GM21619 (cell line): ENCODE measurements at regions not wholly inside any gene's neighbourhood (a gene's known extent, or its start where the extent isn't known, plus 50 kb on each side); places are given as distances from the start of the nearest gene placed in this dataset.

Source experiments
- ATAC-seq: cut with Tn5 transposase; IDR thresholded peaks from one replicate; pipeline ENCODE4 v1.9.1; 2021; ENCODE audit not compliant: unreplicated experiment

DNA sequence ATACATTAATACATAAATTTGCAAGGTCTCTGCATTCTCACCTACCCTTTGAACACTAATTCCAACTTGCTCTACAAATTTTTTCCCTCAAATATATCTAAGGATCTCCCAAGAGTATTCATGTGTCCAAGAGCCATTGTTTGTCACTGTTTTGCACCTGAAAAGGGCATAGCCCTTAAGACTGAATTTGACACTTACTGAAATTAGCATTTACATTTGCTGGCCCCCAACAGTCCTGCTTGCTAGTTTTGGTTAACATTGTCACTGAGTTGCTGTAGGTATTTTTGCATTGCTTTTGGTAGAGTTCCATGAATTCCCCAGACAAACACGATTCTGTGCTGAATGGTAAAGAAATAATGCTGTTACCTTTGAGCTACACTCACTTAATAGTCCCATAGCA is 57.3 kb downstream of the KCNA4 start:
- no peak for ATAC-seq

DNA sequence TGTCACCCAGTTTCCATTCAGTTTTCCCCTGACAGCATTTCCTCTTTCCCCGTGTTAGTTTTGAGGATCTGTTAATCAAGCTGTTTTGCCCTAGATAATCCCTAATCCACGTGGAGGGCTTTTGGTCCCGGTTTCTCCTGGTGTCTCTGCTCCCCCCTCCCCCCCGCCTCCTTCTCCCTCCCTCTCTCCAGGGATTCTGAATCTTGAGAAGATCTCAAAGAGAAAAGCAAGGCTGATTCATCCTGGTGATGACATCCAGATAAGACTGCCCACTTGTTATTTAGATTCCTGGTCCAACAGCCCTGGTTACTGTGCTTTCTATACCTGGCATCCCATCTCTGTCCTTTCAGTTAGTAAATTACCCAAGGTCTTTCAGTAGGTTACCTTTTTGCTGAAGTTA is 59.4 kb downstream of the KCNA4 start:
- ATAC-seq = no peak

DNA sequence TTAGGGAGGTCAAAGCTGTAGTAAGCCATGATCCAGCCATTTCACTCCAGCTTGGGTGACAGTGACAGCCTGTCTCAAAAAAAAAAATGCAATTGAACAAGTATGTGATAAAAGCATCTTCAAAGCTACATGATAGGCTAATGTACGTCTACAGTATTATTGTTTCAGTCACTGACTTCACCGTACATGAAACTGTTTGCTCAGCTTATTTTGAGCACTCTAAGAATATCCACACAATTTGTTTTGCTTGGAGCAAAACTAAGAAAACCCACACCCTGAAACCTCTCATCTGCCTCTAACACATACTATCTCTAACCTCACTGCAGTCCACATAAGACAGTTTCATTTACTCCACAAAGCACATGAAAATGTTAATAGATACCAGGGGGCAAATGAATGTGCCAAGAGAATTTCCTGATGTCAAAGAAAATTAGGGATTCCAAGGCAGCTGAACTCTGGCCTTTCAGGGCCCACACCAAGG is 60.7 kb downstream of the KCNA4 start:
- ATAC-seq = no peak

DNA sequence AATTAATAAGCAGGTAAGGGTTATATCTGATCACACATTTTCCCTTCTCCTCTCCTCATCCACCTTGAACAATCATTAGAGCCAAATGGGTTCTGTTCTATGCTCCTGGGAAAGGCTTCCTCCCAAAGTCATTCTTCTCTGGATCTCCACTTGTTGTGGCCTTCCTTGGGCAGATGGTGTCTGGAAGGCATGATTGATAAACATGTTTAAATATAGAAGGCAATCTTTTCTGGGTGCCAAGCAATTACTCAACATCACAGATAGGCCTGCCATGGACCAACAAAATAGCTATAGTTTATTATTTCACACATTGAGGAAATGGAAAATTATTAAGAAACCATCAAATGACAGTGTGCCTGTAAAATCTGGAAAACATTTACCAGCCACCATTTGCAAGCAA is 73.5 kb downstream of the KCNA4 start:
- ATAC-seq = no peak

DNA sequence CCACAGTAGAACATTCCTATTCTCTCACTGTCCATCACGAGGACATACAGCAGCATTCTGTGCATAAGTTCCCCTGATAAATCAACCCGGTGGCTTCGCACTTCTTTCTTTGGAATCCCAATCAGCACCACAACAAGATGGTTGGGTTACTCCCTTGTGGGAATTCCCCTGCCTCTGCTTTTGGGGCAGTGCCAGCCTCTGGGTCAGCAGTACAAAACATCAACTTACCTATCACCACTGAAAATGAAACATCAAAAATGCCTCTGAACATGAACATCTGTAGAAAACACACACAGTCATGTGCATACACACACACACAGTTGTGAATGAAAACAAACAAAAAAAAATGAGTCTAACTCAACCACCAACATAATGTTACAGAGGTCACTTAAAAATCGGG is 79.3 kb downstream of the KCNA4 start:
- no peak for ATAC-seq

DNA sequence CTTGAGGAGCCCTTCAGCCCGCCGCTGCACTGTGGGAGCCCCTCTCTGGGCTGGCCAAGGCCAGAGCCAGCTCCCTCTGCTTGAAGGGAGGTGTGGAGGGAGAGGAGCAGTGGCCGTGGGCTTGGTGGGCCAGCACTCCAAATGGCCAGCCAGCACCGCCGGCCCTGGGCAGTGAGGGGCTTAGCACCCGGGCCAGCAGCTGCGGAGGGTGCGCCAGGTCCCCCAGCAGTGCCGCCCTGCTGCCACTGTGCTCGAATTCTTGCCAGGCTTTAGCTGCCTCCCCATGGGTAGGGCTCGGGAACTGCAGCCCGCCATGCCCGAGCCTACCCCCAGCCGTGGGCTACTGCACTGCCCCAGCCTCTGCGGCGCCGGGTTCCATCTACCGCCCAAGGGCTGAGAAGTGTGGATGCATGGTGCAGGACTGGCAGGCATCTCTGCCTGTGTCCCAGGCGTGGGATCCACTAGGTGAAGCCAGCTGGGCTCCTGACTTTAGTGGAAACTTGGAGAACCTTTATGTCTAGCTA is 82.7 kb downstream of the KCNA4 start:
- ATAC-seq = no peak

DNA sequence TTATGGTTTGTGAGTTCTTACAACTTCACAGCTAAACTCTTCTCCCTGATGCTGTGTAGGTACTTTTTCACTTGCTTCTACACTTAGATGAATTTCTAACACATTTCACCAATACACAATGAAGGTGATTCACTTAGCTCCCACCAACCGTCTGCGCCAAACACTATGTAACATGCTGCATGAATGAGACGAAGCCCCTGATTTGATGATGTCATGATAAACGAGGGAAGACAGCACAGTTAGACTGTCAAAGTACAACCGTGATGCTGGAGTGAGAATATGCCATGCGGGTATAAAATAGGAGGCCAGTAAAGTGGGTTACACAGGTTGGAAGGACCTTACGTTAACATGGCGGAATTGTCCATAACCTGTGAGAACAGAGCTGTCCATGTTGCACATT is 100.8 kb downstream of the KCNA4 start:
- ATAC-seq = no peak

DNA sequence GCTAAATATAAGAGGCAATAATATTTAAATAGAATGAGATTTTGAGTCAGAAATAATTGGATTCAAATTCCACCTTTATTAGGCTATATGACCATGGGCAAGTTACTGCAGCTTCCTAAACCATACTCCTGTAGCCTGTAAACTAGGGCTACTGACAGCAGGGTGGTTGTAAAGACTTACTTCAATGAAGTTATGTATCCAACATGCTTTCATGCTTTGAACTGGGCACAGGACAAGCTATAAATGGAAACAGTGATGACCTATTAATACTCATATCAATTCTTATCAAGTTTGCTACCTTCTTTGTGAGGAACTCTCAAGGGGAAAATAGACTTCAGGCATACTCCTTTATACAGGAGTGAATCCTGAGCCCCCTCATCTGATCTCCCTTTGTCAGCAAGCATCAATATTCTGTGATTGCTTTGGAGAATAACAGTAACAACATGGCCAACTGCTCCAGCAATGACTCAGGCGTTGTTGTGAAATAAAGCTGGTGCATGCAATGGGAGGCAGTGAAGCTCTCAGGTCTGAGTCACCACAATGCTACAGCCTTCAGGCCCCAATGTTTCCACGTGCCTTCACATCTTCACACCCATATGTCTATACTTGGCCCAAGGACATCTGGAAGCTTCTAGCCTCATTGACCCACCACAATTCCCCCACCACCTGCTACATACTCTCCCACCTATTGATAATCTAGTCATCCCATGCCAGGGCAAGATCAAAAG is 102.5 kb downstream of the KCNA4 start:
- no peak for ATAC-seq

DNA sequence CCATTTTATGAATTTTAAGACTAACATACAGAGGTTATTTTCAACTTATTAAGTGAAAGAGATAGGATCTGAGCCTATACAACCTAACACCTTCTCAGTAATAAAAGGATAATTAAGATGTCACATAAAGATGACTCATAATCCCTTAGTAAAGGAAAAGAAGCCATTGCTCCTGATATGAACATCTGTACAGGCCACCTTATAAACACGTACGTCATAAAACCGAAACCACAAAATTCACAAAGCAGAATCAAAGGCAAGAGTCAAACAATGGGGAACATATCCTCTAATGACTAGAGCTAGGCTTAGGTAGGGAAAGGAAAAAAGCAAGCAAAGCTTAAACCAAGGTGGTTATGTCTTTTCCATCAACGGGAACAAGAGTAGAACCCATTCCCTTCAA is 103.5 kb downstream of the KCNA4 start:
- ATAC-seq = no peak

DNA sequence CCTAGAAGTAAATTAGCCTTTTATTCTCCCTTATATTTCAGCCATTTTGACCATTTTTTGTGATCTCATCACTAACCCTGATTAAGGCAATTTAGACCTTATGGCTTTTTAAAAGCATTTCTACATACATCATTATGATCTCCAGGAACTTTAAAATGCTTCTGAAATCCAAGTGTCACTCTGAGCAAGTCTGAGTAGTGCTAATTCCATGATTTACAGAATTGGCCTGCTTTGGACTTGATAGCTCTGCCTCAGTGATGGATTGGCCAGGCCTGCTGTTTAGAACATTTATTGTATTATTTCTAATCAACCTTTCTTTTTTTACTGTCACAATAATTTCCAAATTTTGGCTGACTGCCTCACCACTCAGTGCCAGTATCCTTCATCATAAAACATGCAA is 116.4 kb downstream of the KCNA4 start:
- no peak for ATAC-seq

DNA sequence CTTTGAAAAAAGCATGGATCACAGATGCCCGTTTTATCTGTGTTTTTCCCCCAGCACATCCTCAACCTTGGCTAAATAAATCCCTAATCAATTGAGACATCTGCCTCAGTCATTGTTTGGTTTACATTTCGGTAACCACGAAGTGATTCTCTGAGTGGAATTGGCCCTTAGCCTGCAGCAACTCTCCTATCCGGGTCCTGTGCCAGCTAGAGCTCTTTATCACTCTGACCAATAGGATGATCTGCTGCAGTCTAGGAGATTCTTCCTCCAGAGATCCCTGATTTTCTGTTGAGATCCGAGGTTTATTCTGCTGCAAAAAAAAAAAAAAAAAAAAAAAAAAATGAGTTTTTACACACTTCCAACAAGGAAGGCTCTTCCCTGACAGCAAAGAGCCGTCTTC is 137.3 kb downstream of the KCNA4 start:
- ATAC-seq = no peak

DNA sequence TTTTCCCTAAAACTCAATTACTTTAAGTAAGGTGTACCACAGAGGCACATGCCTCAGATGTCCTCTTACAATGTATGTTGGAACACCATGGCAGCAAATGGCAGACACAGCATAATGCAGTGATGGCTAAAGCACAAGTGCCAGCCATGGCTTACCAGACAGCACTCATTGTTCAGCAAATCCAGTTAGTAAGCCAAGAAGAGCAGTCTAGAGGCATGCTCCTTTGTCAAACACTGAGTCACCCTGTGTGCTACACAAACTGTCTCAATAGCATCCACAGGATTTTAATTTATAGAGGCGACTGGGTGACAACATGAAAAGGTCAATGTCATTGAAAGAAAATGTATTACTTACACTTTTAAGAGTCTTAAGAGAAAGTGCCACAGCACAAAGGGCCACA is 140.6 kb downstream of the KCNA4 start:
- no peak for ATAC-seq

DNA sequence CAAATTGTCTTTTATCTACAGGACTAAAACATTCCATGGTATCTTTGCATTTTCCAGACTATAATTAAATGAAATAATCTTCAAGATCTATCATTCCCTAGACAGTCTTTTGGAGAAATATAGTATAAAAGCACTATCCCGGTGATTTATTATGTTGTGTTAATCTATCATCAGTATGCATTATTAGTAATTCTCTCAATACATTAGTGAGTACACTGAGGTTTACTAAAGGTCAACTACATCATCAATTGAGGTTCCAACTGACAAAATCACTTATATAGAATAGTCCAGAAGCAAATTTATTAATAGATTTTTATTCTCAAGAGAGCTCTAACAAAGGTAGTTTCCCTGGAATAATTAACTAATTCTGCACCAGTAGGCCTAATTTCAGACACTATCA is 169.6 kb downstream of the KCNA4 start:
- ATAC-seq = no peak

DNA sequence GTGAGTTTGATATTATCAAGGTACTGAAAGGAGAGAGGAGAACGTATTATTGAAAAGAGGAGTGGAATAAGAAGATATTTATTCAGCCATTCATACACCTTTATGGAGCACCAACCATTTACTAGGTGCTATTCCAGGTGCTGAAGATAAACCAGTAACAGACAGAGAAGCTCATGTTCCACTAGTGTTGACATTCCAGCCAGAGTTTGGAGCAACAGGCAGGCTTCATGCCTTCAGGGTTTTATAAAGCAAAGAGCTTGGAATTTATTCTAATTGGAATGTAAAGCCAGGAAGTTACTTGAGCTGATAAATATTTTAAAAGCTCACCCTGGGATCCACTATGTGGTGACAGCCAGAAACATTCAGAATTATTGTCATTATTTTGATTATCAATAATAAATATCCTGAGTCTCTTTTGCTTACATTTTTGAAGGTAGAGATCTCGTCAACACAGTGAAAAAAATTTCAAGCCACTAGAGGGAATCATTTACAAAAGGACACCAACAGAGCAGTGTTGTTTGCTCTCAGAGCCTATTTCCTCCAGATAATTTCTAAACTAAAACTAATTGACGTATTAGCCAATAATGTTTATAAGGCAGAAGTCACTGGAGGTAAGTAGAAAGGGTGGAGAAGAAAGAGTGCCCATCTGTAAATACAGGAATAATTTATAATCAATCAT is 172.0 kb downstream of the KCNA4 start:
- ATAC-seq = no peak

DNA sequence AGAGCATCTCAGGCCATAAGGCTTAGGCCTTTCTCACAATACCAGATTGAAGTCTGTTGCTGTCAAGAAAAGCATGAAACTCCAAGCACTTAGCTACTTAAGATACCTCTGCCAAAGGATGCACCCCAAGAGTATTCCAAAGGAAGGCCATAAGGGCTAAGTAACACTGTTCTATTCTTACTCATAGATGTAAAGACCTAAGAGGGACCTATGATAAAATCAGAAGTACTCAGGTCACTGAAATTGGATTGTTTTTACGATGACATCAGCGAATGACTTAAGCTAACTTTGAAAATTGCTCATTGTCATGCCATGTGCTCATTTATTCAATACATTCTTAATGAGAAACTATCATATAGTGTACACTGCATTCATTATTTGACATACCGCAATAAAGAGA is 172.8 kb downstream of the KCNA4 start:
- ATAC-seq = no peak

DNA sequence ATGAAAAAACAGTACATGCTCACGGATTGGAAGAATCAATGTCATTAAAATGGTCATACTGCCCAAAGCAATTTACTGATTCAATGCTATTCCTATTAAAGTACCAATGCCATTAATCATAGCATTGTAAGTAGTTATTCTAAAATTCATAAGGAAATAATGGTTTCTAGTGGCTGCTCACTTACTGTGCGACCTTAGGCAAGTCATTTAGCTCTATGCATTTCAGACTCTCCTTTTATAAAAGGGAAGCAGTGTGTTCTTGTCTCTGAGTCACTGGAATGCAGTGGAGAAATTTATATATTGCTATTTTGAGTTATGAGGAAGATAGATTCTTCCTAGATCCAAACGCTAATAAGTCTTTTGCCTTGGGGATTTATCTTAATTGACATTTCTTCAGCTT is 174.8 kb downstream of the KCNA4 start:
- no peak for ATAC-seq

DNA sequence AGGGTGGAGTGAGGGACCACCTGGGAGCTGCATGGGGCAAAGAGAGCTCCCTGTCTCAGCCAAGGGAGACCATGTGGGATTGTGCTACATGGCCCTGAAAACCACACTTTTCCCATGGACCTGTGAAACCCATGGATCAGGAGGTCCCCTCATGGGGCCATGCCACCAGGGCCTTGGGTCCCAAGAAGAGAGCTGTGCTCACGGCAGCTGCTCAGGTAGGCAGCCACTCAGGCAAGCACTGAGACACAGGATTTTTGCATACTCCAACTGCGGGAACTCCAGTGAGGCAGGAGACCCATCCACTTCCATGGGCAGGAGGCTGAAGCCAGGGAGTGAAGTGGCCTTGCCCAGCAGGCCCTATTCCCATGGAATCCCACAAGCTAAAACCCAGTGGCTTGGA is 190.0 kb downstream of the KCNA4 start:
- no peak for ATAC-seq

DNA sequence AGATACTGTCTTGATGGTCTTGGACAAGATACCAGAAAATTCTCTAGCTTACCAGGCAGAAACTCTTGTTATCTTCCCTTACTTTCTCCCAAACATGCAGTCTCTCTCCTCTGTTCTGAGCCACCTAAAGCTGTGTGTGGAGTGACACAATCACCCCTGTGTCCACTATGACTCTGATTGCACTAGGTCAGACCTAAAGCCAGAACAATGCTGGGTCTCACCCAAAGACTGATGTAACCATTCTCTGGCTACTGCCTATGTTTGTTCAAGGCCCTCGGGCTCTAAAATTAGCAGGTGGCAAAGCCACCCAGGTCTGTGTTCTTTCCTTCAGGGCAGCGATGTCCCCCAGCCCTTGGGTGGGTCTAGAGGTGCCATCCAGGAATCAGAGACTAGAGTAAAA is 200.5 kb downstream of the KCNA4 start:
- ATAC-seq = no peak

DNA sequence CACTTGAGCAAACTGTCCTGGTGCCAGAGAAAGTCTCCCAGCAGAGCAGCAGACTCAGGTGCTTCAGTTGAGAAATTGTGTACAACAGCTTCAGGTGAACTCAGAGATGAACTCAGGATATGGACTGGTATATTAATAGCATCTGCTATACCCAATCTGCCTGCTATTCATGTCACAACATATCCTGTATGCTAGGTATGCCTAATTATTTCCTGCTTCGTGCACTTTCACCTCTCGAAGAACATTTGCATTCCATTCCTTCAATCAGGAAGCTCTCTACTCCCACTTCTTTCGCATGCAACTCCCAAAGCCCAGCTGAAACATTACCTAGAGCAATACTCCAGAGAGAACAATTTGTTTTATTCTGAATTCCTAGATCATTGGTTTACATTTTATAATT is 207.7 kb downstream of the KCNA4 start:
- ATAC-seq = no peak

DNA sequence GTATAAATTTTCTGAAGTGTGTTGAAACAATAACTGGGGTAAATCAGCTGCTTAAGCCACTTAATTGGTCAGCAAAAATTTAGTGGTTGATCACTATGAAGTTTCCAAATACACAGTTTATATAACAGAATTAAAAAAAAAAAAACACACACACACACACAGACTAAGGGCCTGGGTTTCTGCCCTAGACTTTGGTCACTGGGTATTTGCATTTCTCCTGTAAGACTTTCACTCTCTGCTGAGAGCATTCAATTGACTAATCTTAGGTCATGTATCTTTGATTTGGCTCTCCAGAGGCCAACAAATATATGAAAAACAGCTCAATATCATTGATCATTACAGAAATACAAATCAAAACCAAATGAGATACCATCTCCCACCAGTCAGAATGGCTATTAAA is 214.3 kb downstream of the KCNA4 start:
- no peak for ATAC-seq

DNA sequence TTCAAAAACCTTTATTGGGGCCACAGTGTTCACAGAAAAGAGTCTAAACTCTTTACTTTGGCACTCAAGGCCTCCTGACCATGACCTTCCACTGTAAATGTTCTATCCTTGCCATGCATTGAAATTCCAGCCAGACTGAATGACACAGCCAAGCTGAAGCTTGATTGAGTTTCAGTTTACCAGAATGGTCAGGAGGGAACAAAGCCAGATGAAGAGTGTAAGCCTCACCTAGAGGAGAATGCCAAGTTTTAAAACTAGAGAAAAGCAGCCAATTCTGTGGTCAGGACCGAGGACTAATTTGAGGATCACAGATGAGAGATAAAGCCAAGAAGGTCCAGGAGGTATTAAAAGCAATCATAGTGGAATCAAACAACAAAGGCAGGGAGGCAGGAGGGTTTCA is 215.3 kb downstream of the KCNA4 start:
- no peak for ATAC-seq

DNA sequence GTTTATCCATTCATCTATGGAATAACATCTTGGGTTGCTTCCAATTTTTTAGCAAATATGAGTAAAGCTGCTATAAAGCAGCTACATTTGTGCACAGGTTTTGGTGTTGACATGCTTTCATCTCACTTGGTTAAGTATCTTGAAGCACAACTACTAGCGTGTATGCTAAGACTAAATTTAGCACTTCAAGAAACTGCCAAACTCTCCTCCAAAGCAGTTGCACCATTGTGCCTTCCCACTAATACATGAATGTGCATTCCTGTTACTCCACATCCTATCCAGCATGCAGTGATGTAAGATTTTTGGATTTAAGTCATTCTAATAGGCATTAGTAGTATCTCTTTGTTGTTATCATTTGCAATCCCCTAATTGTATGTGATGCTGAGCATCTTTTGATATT is 230.7 kb downstream of the KCNA4 start:
- no peak for ATAC-seq

DNA sequence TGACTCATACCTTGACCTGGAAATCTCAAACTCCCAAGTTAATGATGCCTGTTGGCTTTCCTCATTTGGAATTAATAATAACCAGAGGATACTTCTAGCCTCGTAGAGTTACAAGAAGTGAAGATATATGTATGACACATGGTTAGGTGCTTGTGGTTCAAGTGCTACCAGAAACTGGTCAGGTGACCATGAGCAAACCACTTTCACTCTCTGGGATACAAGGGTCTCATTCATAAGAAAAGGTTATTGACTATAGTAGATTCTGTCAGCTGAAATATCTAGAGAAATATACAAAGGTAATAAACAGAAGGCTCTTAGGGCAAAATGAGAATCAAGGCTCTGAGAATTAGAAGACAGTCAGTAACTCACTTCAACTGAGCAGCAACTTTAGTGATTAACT is 233.3 kb downstream of the KCNA4 start:
- ATAC-seq = no peak
